ENCODE measurements at regions not wholly inside any gene's neighbourhood (a gene's known extent, or its start where the extent isn't known, plus 50 kb on each side); places are given as distances from the start of the nearest gene placed in this dataset.

- TF ChIP-seq, protein P1, sequence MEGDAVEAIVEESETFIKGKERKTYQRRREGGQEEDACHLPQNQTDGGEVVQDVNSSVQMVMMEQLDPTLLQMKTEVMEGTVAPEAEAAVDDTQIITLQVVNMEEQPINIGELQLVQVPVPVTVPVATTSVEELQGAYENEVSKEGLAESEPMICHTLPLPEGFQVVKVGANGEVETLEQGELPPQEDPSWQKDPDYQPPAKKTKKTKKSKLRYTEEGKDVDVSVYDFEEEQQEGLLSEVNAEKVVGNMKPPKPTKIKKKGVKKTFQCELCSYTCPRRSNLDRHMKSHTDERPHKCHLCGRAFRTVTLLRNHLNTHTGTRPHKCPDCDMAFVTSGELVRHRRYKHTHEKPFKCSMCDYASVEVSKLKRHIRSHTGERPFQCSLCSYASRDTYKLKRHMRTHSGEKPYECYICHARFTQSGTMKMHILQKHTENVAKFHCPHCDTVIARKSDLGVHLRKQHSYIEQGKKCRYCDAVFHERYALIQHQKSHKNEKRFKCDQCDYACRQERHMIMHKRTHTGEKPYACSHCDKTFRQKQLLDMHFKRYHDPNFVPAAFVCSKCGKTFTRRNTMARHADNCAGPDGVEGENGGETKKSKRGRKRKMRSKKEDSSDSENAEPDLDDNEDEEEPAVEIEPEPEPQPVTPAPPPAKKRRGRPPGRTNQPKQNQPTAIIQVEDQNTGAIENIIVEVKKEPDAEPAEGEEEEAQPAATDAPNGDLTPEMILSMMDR (IDR thresholded peaks at IDR 0.05; ENCODE audit: low read depth, low read length), result no peak
- TF ChIP-seq POLR2A (IDR thresholded peaks at IDR 0.05; ENCODE audit: extremely low read depth, insufficient read length), result no peak
Observed at GRCh38 chr7:96831446-96831845, 121.8 kb upstream of the SEM1 start.

Data from NB4 (cell line).